Fibroblast of lung (primary cell): ENCODE measurements at regions not wholly inside any gene's neighbourhood (a gene's known extent, or its start where the extent isn't known, plus 50 kb on each side); places are given as distances from the start of the nearest gene placed in this dataset.

Experiments
- EZH2 ChIP-seq: IDR thresholded peaks from 2 replicates; pipeline ENCODE4 v1.5.1; 2012; ENCODE audit warnings: low read length, control low read depth, mild to moderate bottlenecking; ENCODE audit errors: missing control alignments
- TF ChIP-seq, protein P1 (sequence below), 2 donors: IDR thresholded peaks in 1 of 2; conservative IDR thresholded peaks in 1 of 2; 1 replicate in 1 of 2; 2 replicates in 1 of 2; pipeline ENCODE4 v1.5.1; 2011 to 2012; ENCODE audit warnings: low read length in 2 of 2, control low read depth in 1 of 2, inconsistent platforms in 1 of 2, low read depth in 1 of 2, mild to moderate bottlenecking in 1 of 2

DNA sequence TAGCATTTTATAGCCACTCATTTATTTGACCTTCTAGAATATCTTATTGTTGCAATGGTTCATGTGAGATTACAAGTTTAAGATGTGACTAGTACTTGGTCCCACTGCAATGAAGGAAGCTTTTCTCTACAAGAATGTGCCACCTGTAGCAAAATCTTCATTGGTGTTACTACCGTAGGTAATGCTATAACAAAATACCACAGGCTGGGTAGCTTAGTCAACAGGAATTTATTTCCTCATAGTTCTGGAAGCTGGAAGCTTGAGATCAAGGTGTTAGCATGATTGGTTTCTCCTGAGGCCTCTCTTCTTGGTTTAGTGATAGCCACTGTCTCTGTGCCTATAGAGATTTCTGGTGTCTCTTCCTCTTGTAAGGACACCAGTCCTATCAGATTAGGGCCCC lies 441.0 kb downstream of the GPM6A start:
- TF ChIP-seq, protein P1, sequence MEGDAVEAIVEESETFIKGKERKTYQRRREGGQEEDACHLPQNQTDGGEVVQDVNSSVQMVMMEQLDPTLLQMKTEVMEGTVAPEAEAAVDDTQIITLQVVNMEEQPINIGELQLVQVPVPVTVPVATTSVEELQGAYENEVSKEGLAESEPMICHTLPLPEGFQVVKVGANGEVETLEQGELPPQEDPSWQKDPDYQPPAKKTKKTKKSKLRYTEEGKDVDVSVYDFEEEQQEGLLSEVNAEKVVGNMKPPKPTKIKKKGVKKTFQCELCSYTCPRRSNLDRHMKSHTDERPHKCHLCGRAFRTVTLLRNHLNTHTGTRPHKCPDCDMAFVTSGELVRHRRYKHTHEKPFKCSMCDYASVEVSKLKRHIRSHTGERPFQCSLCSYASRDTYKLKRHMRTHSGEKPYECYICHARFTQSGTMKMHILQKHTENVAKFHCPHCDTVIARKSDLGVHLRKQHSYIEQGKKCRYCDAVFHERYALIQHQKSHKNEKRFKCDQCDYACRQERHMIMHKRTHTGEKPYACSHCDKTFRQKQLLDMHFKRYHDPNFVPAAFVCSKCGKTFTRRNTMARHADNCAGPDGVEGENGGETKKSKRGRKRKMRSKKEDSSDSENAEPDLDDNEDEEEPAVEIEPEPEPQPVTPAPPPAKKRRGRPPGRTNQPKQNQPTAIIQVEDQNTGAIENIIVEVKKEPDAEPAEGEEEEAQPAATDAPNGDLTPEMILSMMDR (conservative IDR thresholded peaks at IDR 0.05 in 1 of 2, IDR thresholded peaks at IDR 0.05 in 1 of 2; ENCODE audit: low read depth in 1 of 2, low read length in 2 of 2) = no peak
- TF ChIP-seq EZH2 = no peak
